GM13976 (cell line): ENCODE measurements at regions not wholly inside any gene's neighbourhood (a gene's known extent, or its start where the extent isn't known, plus 50 kb on each side); places are given as distances from the start of the nearest gene placed in this dataset.

Experiments used
- DNase-seq: peaks from one replicate; pipeline ENCODE4 v3.0.0; 2012; ENCODE audit warnings: low spot score
- CTCF ChIP-seq: IDR thresholded peaks from 2 replicates; pipeline ENCODE4 v1.5.1; 2012; ENCODE audit warnings: borderline replicate concordance, mild to moderate bottlenecking; ENCODE audit not compliant: insufficient read depth; ENCODE audit errors: extremely low read depth, missing control alignments, control extremely low read depth
- in situ Hi-C: fragments of 300-500 bp; cut with MboI; formaldehyde crosslinking; loops from one replicate; pipeline ENCODE4 v1.12.0; 2022; ENCODE audit warnings: low sequenced_read_pairs, mixed read lengths, inconsistent platforms; ENCODE audit not compliant: unreplicated experiment

GRCh38 chr18:78621141-78621755 lies 358.4 kb upstream of the SALL3 start:
- no peak for DNase-seq
- in situ Hi-C loops: no loop called here
- TF ChIP-seq CTCF: no peak

- in situ Hi-C loops: no loop called here
- no peak for TF ChIP-seq CTCF
- DNase-seq: no peak
Measured at GRCh38 chr18:78622251-78622906, 357.2 kb upstream of the SALL3 start.

GRCh38 chr18:78622907-78623541 lies 356.6 kb upstream of the SALL3 start:
- no peak for TF ChIP-seq CTCF
- in situ Hi-C loops: no loop called here
- no peak for DNase-seq

DNA sequence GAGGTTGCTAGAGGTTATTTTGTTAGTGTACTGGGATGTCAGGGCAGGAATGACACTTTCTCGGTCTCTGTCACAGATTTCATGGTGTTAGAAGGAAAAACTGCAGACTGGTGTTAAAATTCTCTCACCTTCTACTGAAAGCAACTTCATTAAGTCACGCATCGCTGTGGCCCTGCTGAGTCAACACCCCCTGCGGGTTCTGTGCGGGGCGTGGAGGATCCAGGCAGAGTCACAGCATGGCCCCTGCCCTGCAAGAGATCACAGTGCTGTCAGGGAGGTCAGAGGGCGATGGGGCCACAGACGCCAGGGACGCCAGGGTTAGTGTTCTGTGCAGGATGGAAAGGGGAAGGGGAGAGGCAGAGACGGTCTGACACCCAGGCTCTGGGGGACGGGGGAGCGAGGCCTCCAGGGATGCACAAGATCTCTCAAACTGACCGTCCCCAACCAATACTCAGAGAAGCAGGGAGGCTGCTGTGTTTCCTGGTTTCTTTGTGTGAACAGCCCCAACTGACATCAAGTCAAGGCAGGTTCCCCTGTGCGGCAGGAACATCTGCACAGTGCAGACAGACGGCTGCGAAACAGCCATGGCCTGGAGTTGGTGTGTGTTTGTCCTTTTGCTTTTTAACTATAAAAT lies 354.9 kb upstream of the SALL3 start:
- TF ChIP-seq CTCF: no peak
- in situ Hi-C loops: no loop called here
- no peak for DNase-seq

- in situ Hi-C loops: no loop called here
- no peak for DNase-seq
- no peak for TF ChIP-seq CTCF
Measured at GRCh38 chr18:78625847-78626246, 353.8 kb upstream of the SALL3 start.

DNA sequence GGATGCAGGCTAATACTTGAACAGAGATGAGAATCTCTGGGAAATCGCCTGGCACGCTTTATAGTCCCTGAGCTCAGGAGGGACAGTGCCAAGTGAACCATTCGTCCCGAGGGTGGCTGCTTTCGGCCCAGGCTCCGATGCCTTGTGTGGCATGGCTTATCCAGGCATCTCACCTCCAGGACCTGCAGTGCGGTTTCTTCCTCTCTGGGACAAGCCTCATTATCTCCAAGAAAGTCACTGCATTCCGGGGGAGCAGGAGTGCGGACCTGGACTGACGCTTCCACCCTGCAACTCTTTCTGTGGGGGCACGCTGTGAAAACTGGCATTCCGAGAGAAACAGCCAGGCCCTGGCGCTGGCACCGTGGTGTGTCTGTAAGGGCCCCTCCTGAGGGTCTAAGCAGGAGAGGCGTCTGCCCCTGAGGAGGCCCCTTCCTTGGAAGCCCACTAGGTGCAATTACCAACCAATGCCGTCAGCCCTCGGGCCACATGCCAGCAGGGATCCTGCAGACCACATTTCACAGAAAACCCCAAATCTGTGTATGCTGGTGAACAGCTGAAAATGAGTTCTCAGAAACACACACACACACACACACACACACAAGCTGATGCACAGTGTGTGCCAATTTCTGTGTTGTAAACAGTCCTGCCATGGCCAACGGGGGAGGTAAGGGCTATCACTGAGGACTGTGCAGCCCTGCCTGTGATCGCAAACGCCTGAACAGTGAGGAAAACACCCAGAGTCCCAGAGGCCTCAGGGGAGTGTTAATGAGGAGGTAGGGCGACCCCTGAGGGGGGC lies 351.9 kb upstream of the SALL3 start:
- in situ Hi-C loops: no loop called here
- DNase-seq: no peak
- TF ChIP-seq CTCF: no peak
